Neural crest cell (in vitro differentiated cells): ENCODE measurements at regions not wholly inside any gene's neighbourhood (a gene's known extent, or its start where the extent isn't known, plus 50 kb on each side); places are given as distances from the start of the nearest gene placed in this dataset.
"Not testable (repeated sequence)": the region's sequence is repeated elsewhere in the genome, so short reads cannot be mapped to it uniquely, and the experiment has no call there.

Experiments
- DNase-seq: peaks from one replicate; pipeline ENCODE4 v3.0.0; 2021; ENCODE audit warnings: low read depth, mixed read lengths, low spot score
- H3K27ac Mint-ChIP-seq: one replicate; pipeline ENCODE4 v1.8.0; 2021; ENCODE audit warnings: mild to moderate bottlenecking, mixed read lengths; ENCODE audit not compliant: unreplicated experiment
- H3K27me3 Mint-ChIP-seq: 2 replicates; pipeline ENCODE4 v1.8.0; 2021; ENCODE audit warnings: low read depth, mild to moderate bottlenecking, mixed read lengths
- H3K36me3 Mint-ChIP-seq: 2 replicates; pipeline ENCODE4 v1.8.0; 2021; ENCODE audit warnings: low read depth, mild to moderate bottlenecking, mixed read lengths
- H3K4me1 Mint-ChIP-seq: 2 replicates; pipeline ENCODE4 v1.8.0; 2021; ENCODE audit warnings: mixed read lengths
- H3K4me3 Mint-ChIP-seq: one replicate; pipeline ENCODE4 v1.8.0; 2021; ENCODE audit warnings: mild to moderate bottlenecking, mixed read lengths
- H3K9me3 Mint-ChIP-seq: 2 replicates; pipeline ENCODE4 v1.8.0; 2021; ENCODE audit warnings: mixed read lengths
- TF ChIP-seq, protein P1 (sequence below): fragments of 200-600 bp; sonication (generic); conservative IDR thresholded peaks from 2 replicates; pipeline ENCODE4 v1.5.0; 2021; ENCODE audit warnings: antibody characterized with exemption, mild to moderate bottlenecking

DNA sequence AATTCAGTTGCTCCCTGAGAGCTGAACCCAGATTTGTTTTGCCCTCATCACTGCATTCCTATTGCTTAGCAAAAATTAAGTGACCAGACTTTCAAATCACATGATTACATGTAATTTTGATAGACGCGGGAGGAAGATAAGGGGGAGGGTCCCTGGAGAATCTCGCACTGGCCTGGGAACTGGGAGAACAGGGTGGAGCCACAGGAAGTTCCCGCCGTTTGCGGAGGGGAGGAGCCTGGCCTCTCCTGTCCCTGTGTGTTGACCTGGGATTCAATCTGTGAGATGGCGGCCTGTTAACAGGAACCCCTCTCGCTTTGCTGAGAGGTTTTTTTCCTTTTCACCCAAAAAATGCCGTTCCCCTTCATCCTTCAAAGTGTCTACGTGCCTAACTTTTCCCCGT lies 142.9 kb upstream of the OR13F1 start:
- no peak for DNase-seq

DNA sequence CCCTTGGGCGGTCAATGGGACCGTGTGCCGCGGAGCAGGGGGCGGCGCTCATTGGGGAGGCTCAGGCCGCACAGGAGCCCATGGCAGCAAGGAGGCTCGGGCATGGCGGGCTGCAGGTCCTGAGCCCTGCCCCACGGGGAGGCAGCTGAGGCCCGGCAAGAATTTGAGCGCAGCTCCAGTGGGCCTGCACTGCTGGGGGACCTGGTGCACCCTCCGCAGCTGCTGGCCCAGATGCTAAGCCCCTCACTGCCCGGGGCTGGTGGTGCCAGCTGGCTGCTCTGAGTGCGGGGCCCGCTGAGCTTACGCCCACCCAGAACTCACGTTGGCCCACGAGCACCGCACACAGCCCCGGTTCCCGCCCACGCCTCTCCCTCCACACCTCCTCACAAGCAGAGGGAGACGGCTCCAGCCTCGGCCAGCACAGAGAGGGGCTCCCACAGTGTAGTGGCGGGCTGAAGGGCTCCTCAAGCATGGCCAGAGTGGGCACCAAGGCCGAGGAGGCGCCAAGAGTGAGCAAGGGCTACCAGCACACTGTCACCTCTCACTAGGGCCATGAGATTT lies 141.1 kb upstream of the OR13F1 start:
- Mint-ChIP-seq H3K4me1 (no peaks in the 10 kb centered on the region), H3K27ac (no peak overlapping the region), H3K36me3 (peaks cover 2% of the 10 kb centered on the region), H3K9me3 (peaks cover 2% of the 10 kb centered on the region), H3K4me3 (no peak overlapping the region), H3K27me3 (peaks cover 6% of the 10 kb centered on the region)
- TF ChIP-seq, protein P1, sequence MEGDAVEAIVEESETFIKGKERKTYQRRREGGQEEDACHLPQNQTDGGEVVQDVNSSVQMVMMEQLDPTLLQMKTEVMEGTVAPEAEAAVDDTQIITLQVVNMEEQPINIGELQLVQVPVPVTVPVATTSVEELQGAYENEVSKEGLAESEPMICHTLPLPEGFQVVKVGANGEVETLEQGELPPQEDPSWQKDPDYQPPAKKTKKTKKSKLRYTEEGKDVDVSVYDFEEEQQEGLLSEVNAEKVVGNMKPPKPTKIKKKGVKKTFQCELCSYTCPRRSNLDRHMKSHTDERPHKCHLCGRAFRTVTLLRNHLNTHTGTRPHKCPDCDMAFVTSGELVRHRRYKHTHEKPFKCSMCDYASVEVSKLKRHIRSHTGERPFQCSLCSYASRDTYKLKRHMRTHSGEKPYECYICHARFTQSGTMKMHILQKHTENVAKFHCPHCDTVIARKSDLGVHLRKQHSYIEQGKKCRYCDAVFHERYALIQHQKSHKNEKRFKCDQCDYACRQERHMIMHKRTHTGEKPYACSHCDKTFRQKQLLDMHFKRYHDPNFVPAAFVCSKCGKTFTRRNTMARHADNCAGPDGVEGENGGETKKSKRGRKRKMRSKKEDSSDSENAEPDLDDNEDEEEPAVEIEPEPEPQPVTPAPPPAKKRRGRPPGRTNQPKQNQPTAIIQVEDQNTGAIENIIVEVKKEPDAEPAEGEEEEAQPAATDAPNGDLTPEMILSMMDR: no peak
- DNase-seq: no peak

More for the DNA sequence above, 142.9 kb upstream of the OR13F1 start:
- Mint-ChIP-seq H3K36me3 (peaks cover 2% of the 10 kb centered on the region), H3K27ac (no peak overlapping the region), H3K27me3 (peaks cover 2% of the 10 kb centered on the region), H3K4me3 (no peak overlapping the region), H3K9me3 (peaks cover 2% of the 10 kb centered on the region), H3K4me1 (no peaks in the 10 kb centered on the region)
- TF ChIP-seq, protein P1: no peak

DNA sequence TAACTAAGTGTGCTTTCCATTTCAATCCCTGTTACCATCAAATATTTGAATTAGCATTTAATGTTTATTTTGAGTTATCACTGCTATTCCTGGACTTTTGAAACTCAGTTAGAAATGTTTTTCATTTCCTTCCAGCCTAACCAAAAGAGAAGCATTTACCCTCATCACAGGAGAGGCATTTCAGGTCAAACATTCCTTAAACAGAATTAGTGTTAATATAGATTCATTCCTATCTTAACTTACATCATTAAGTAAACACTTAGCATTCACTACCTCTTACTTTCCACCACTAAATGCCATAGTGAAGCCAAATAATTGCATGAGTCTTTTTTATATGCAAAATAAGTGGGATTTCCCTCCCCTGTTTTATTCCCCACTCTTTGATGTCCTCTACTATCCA lies 136.6 kb upstream of the OR13F1 start:
- no peak for DNase-seq
- peaks cover 2% of the 10 kb centered on the region for H3K36me3 Mint-ChIP-seq
- no peak overlapping the region for H3K4me3 Mint-ChIP-seq

DNA sequence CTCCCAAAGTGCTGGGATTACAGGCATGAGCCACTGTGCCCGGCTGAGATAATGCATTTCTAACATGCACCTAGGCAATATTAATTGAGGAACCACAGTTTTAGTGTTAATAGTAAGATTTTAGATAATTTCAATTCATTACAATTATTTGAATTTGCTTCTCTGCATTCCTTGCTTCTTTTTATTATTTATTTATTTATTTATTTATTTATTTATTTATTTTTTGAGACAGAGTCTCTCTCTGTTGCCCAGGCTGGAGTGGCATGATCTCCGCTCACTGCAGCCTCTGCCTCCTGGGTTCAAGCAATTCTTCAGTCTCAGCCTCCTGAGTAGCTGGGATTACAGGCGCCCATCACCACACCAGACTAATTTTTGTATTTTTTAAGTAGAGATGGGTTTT lies 135.7 kb upstream of the OR13F1 start:
- not testable (repeated sequence) for H3K4me3 Mint-ChIP-seq, H3K4me1 Mint-ChIP-seq, H3K36me3 Mint-ChIP-seq, H3K27me3 Mint-ChIP-seq, H3K27ac Mint-ChIP-seq, H3K9me3 Mint-ChIP-seq, DNase-seq

More for the DNA sequence above, 136.6 kb upstream of the OR13F1 start:
- Mint-ChIP-seq H3K27ac (no peak overlapping the region), H3K4me1 (no peaks in the 10 kb centered on the region), H3K27me3 (peaks cover 6% of the 10 kb centered on the region), H3K9me3 (peaks cover 2% of the 10 kb centered on the region)
- TF ChIP-seq, protein P1: no peak

DNA sequence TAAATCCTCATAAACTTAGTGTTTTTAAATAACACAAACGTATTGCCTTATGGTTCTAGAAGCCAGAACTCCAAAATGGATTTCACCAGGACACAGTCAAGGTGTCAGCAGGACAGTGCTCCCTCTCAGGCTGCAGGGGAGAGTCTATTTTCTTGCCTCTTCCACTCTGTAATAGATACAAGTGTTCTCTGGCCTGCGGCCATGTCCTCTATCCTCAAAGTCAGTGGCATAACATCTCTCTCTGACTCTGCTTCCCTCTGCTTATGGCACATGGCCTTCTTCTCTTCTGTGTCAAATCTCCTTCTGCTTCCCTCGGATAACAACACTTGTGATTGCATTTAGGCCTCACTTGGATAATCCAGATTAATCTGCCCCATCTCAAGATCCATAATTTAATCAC lies 129.4 kb upstream of the OR13F1 start:
- Mint-ChIP-seq H3K9me3 (peaks cover 2% of the 10 kb centered on the region), H3K27me3 (peaks cover 6% of the 10 kb centered on the region), H3K27ac (no peak overlapping the region), H3K4me1 (no peaks in the 10 kb centered on the region), H3K4me3 (no peak overlapping the region), H3K36me3 (no peaks in the 10 kb centered on the region)
- DNase-seq: no peak
- TF ChIP-seq, protein P1: no peak

DNA sequence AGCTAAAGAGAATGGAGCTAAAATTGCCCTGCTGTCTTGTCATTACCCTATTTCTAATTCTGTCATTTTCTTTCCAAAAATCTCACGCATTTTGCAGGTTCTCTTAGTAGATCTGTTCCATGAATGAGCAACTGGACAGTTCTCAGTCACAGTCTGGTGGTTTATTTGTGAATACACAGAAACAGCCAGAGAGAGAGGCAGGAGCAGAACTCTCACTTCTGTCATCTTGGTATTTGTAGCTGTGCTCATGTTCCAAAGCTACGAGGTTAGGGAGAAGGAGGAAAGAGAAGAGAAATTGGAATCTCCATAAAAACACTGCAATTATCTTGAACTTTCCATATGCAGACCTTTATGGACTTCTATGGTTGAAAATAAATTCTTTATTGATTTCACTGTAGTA lies 118.0 kb upstream of the OR13F1 start:
- TF ChIP-seq, protein P1: no peak
- no peak for DNase-seq
- Mint-ChIP-seq H3K36me3 (no peaks in the 10 kb centered on the region), H3K4me3 (no peak overlapping the region), H3K4me1 (no peaks in the 10 kb centered on the region), H3K9me3 (no peaks in the 10 kb centered on the region), H3K27ac (no peak overlapping the region), H3K27me3 (peaks cover 27% of the 10 kb centered on the region)
